Heart left ventricle (tissue), 13 donors: ENCODE measurements at regions not wholly inside any gene's neighbourhood (a gene's known extent, or its start where the extent isn't known, plus 50 kb on each side); places are given as distances from the start of the nearest gene placed in this dataset.

ENCODE experiments used
- CTCF ChIP-seq, 12 donors: fragments of 200-600 bp; sonication (generic) in 4 of 12; IDR thresholded peaks; one replicate each; pipeline versions ENCODE4 v1.5.0 to v1.8.0; 2018 to 2022; ENCODE audit warnings: antibody characterized with exemption in 12 of 12, mild to moderate bottlenecking in 5 of 12
- POLR2A ChIP-seq, 2 donors: fragments of 450-650 bp; IDR thresholded peaks; one replicate each; pipeline ENCODE4 v1.6.1; 2017; ENCODE audit warnings: antibody characterized with exemption in 2 of 2, mild to moderate bottlenecking in 2 of 2, moderate library complexity in 2 of 2
- donor health status: ischemic (EF 13 %, LVEDD 7.1; RV severe dilation, severe dysfunction).
- donor health status: DM: no; HTN: yes; CAD: no.
- donor health status: DM: no; HTN: no; CAD: no.
- donor health status: ischemic (EF 25% LVEDD 6.9; RV normal size, moderate dysfunction).
- donor health status: ischemic (EF 25% LVEDD 5.7; RV mildly dilated, moderate dysfunction).
- donor health status: ischemic (EF 35%, LVEDD 5.7; RV mildly dilated, moderate dysfunction).
- donor health status: nonischemic (EF 11% LVEDD 7.7; RV severe dilation, severe dysfunction).
- donor health status: DM: yes; HTN: yes; CAD: no.
- donor health status: PGD.
- donor health status: ischemic (EF 29% LVEDD 5.4; RV normal size, mild dysfunction).
- donor health status: nonischemic (EF 23%, LVEDD 6.1; RV moderate dilation, normal function).

- TF ChIP-seq CTCF (IDR thresholded peaks at IDR 0.05) (no peak), POLR2A (IDR thresholded peaks at IDR 0.05) (no peak)
These were observed 220.6 kb downstream of the ZIC4 start for GRCh38 chr3:147185781-147186180.
